OCI-LY1 (cell line): ENCODE measurements at regions not wholly inside any gene's neighbourhood (a gene's known extent, or its start where the extent isn't known, plus 50 kb on each side); places are given as distances from the start of the nearest gene placed in this dataset.

Experiments used
- H2AFZ ChIP-seq: fragments of 200-600 bp; sonication (generic), shearing (Covaris generic); 2 replicates; pipeline ENCODE4 v1.6.0; 2014; ENCODE audit warnings: antibody characterized with exemption, mild to moderate bottlenecking, low read length
- H3F3A ChIP-seq: fragments of 200-600 bp; sonication (generic), shearing (Covaris generic); 2 replicates; pipeline ENCODE4 v1.6.0; 2014; ENCODE audit warnings: mild to moderate bottlenecking, antibody characterized with exemption, low read length, moderate library complexity; ENCODE audit not compliant: insufficient read depth
- H3K27ac ChIP-seq: fragments of 200-600 bp; sonication (generic); 2 replicates; pipeline ENCODE4 v1.5.1; 2014; ENCODE audit warnings: low read length, mixed run types, mild to moderate bottlenecking, low read depth; ENCODE audit not compliant: poor library complexity, severe bottlenecking
- H3K27me3 ChIP-seq: fragments of 200-600 bp; sonication (generic); 2 replicates; pipeline ENCODE4 v1.6.0; 2014; ENCODE audit warnings: antibody characterized with exemption, mild to moderate bottlenecking, low read length, moderate library complexity; ENCODE audit not compliant: insufficient read depth
- H3K36me3 ChIP-seq: fragments of 200-600 bp; sonication (generic); 2 replicates; pipeline ENCODE4 v1.6.1; 2014; ENCODE audit warnings: mild to moderate bottlenecking, antibody characterized with exemption, low read length, moderate library complexity, mixed read lengths; ENCODE audit not compliant: insufficient read depth
- H3K4me1 ChIP-seq: fragments of 200-600 bp; sonication (generic); 2 replicates; pipeline ENCODE4 v1.5.1; 2014; ENCODE audit warnings: mild to moderate bottlenecking, low read length, moderate library complexity; ENCODE audit not compliant: insufficient read depth, severe bottlenecking
- H3K4me2 ChIP-seq: fragments of 200-600 bp; sonication (generic), shearing (Covaris generic); 2 replicates; pipeline ENCODE4 v1.6.1; 2014; ENCODE audit warnings: low read length
- H3K4me3 ChIP-seq: fragments of 200-600 bp; sonication (generic); 2 replicates; pipeline ENCODE4 v1.5.1; 2014; ENCODE audit warnings: low read length, low read depth, mild to moderate bottlenecking, mixed read lengths; ENCODE audit not compliant: poor library complexity, severe bottlenecking
- H3K79me2 ChIP-seq: fragments of 200-600 bp; shearing (Covaris generic); 2 replicates; pipeline ENCODE4 v1.6.1; 2016; ENCODE audit warnings: mixed run types, low read length, mixed read lengths; ENCODE audit not compliant: insufficient read depth
- H3K9ac ChIP-seq: fragments of 200-600 bp; sonication (generic), shearing (Covaris generic); 2 replicates; pipeline ENCODE4 v1.6.1; 2014; ENCODE audit warnings: mild to moderate bottlenecking, low read length, mixed read lengths
- H3K9me2 ChIP-seq: fragments of 200-600 bp; sonication (generic), shearing (Covaris generic); 2 replicates; pipeline ENCODE4 v1.6.1; 2014; ENCODE audit warnings: low read depth, mild to moderate bottlenecking, low read length, mixed read lengths
- H3K9me3 ChIP-seq: fragments of 200-600 bp; shearing (Covaris generic); 2 replicates; pipeline ENCODE4 v1.6.1; 2014; ENCODE audit warnings: low read length, mixed read lengths
- H4K20me1 ChIP-seq: fragments of 200-600 bp; sonication (generic), shearing (Covaris generic); 2 replicates; pipeline ENCODE4 v1.6.0; 2016; ENCODE audit warnings: mild to moderate bottlenecking, low read length; ENCODE audit not compliant: insufficient read depth
- CTCF ChIP-seq: fragments of 200-600 bp; sonication (generic), shearing (Covaris generic); IDR thresholded peaks from 2 replicates; pipeline ENCODE4 v1.5.1; 2017; ENCODE audit warnings: mild to moderate bottlenecking, antibody characterized with exemption, low read length, moderate library complexity, mixed read lengths
- EZH2 ChIP-seq: fragments of 200-600 bp; sonication (generic), shearing (Covaris generic); IDR thresholded peaks from 2 replicates; pipeline ENCODE4 v1.8.0; 2017; ENCODE audit warnings: borderline replicate concordance, mixed run types, mild to moderate bottlenecking, antibody characterized with exemption, low read length, moderate library complexity, mixed read lengths

- Histone ChIP-seq H3K27me3 (no peaks in the 10 kb centered on the region), H3K4me1 (no peaks in the 10 kb centered on the region), H3K9me2 (0 out of 2 replicates have a peak, but pooled peaks cover 2% of the 10 kb centered on the region), H4K20me1 (no peaks in the 10 kb centered on the region), H3K4me2 (no peak overlapping the region), H3K9me3 (no peaks in the 10 kb centered on the region), H3F3A (no peaks in the 10 kb centered on the region), H3K4me3 (no peak overlapping the region), H3K27ac (no peak overlapping the region), H3K36me3 (no peaks in the 10 kb centered on the region), H2AFZ (no peak overlapping the region), H3K79me2 (no peaks in the 10 kb centered on the region), H3K9ac (no peak overlapping the region)
- TF ChIP-seq EZH2 = no peak
- no peak for TF ChIP-seq CTCF
These were observed 634.8 kb upstream of the BCHE start for GRCh38 chr3:166472015-166472414.

GRCh38 chr3:166471074-166471767 is 634.0 kb upstream of the BCHE start:
- H4K20me1 ChIP-seq = no peaks in the 10 kb centered on the region
- no peaks in the 10 kb centered on the region for H3K36me3 ChIP-seq
- no peak for TF ChIP-seq EZH2
- no peak for TF ChIP-seq CTCF
- H3K9me2 ChIP-seq = no peaks in the 10 kb centered on the region
- H2AFZ ChIP-seq = no peak overlapping the region
- no peak overlapping the region for H3K4me3 ChIP-seq
- H3K9ac ChIP-seq = no peak overlapping the region
- H3K4me2 ChIP-seq = no peak overlapping the region
- no peaks in the 10 kb centered on the region for H3K4me1 ChIP-seq
- no peak overlapping the region for H3K27ac ChIP-seq
- no peaks in the 10 kb centered on the region for H3K27me3 ChIP-seq
- H3K79me2 ChIP-seq = no peaks in the 10 kb centered on the region
- H3F3A ChIP-seq = no peaks in the 10 kb centered on the region
- no peaks in the 10 kb centered on the region for H3K9me3 ChIP-seq

- no peak overlapping the region for H3K27ac ChIP-seq
- no peak overlapping the region for H3K4me3 ChIP-seq
- H4K20me1 ChIP-seq = no peaks in the 10 kb centered on the region
- no peak overlapping the region for H3K9ac ChIP-seq
- H3K4me2 ChIP-seq = no peak overlapping the region
- H3K9me3 ChIP-seq = no peaks in the 10 kb centered on the region
- no peaks in the 10 kb centered on the region for H3F3A ChIP-seq
- no peaks in the 10 kb centered on the region for H3K27me3 ChIP-seq
- H3K9me2 ChIP-seq = no peaks in the 10 kb centered on the region
- TF ChIP-seq CTCF (no peak), EZH2 (no peak)
- H3K36me3 ChIP-seq = no peaks in the 10 kb centered on the region
- H2AFZ ChIP-seq = no peak overlapping the region
- H3K4me1 ChIP-seq = no peaks in the 10 kb centered on the region
- no peaks in the 10 kb centered on the region for H3K79me2 ChIP-seq
These were observed 625.8 kb upstream of the BCHE start for GRCh38 chr3:166462891-166463470.
